Sigmoid colon (tissue), 4 donors: ENCODE measurements at regions not wholly inside any gene's neighbourhood (a gene's known extent, or its start where the extent isn't known, plus 50 kb on each side); places are given as distances from the start of the nearest gene placed in this dataset.

Experiments
- CTCF ChIP-seq, 4 experiments: fragments of 450-650 bp in 3 of 4; fragments of 200-600 bp in 1 of 4; IDR thresholded peaks; one replicate each; pipeline ENCODE4 v1.5.1; 2016 to 2019; ENCODE audit warnings: antibody characterized with exemption in 4 of 4, mild to moderate bottlenecking in 3 of 4, moderate library complexity in 2 of 4
- EP300 ChIP-seq, 4 donors: sonication (generic); formaldehyde crosslinking; IDR thresholded peaks; one replicate each; pipeline ENCODE4 v1.6.1; 2017; ENCODE audit warnings: antibody characterized with exemption in 4 of 4
- POLR2A ChIP-seq, 2 donors: fragments of 450-650 bp; IDR thresholded peaks; one replicate each; pipeline ENCODE4 v1.6.1; 2016; ENCODE audit warnings: antibody characterized with exemption in 2 of 2, mild to moderate bottlenecking in 2 of 2, moderate library complexity in 2 of 2

GRCh38 chr14:27536748-27537147 is 938.9 kb upstream of the NOVA1 start:
- TF ChIP-seq POLR2A (IDR thresholded peaks at IDR 0.05), result no peak
- no peak for TF ChIP-seq CTCF (IDR thresholded peaks at IDR 0.05)
- TF ChIP-seq EP300 (IDR thresholded peaks at IDR 0.05), result no peak
